ENCODE measurements at regions not wholly inside any gene's neighbourhood (a gene's known extent, or its start where the extent isn't known, plus 50 kb on each side); places are given as distances from the start of the nearest gene placed in this dataset.

DNA sequence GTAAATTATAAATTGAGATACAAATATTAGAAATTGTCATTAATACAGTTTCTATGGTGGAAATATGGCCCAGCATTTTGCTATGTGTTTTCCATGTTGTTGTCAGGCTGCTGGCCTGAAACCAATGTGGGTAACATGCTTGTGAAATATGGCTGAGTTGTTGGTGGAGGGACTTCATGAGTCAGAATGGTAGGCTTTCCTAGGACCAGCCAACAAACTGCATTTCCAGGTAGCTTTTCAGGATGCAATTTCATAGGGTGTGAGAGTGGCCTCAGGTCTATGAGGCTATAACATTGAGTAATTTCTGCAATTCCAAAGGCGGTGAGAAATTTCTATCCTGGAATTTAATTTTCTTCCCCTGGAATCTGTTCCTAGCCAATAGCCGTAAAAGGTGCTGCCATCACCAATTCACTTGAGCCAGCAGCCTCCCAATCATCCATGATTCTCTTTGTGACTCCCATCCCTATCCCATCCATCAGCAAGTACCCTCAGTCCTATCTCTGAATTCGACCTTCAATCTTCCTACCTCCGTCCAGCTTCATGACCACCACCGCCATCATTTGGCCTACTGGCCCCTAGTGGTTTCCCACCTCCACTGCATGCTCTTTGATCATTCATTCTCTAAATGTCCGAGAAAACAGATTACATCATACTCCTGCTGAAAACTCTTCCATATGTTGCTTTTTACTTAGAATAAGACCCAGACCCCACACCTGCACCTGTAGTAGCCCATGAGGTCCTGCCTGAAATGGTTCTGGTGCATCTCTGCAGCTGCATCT, 276.6 kb upstream of the CFAP20DC start:
- Histone ChIP-seq H3K4me1 (no peaks in the 10 kb centered on the region), H3K27me3 (no peaks in the 10 kb centered on the region), H3K4me3 (no peak overlapping the region), H3K36me3 (no peaks in the 10 kb centered on the region), H3K27ac (no peak overlapping the region), H3K9me3 (no peaks in the 10 kb centered on the region)
- no peak for TF ChIP-seq POLR2A (IDR thresholded peaks at IDR 0.05)
- TF ChIP-seq, protein P1, sequence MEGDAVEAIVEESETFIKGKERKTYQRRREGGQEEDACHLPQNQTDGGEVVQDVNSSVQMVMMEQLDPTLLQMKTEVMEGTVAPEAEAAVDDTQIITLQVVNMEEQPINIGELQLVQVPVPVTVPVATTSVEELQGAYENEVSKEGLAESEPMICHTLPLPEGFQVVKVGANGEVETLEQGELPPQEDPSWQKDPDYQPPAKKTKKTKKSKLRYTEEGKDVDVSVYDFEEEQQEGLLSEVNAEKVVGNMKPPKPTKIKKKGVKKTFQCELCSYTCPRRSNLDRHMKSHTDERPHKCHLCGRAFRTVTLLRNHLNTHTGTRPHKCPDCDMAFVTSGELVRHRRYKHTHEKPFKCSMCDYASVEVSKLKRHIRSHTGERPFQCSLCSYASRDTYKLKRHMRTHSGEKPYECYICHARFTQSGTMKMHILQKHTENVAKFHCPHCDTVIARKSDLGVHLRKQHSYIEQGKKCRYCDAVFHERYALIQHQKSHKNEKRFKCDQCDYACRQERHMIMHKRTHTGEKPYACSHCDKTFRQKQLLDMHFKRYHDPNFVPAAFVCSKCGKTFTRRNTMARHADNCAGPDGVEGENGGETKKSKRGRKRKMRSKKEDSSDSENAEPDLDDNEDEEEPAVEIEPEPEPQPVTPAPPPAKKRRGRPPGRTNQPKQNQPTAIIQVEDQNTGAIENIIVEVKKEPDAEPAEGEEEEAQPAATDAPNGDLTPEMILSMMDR (IDR thresholded peaks at IDR 0.05) = no peak
- no peak for DNase-seq

DNA sequence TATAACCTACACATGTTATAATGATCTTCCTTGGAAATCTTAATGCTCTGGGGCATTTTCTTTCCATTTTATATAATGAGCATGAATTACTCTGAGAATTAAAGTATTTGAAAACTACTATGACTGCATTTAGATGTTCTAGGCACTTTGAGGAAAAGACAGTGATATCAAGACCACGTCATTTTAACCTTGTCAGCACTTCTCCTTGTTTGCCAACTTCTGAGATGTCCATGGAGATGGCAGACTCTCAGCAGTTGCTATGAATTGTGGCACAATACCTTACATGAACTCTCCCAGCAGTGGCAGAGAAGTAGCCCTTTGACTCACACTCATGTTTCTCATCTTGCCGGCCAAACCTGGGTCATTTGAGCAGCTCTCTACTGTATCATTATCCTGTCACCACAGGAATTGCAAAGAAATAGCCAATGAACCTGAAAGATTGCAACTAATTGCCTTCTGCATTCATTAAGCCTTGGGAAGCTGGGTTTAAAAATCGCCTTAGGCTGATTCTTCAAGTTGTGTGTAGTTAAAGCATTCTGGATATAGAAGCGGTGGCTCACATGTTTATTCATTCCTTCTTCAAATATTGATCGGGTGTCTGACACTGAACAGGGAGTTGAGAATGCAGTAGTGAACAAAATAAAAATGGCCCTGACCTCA, 272.2 kb upstream of the CFAP20DC start:
- no peaks in the 10 kb centered on the region for H3K4me1 ChIP-seq
- no peaks in the 10 kb centered on the region for H3K27me3 ChIP-seq
- no peak overlapping the region for H3K27ac ChIP-seq
- no peak for DNase-seq
- TF ChIP-seq, protein P1 (IDR thresholded peaks at IDR 0.05) = no peak
- TF ChIP-seq POLR2A (IDR thresholded peaks at IDR 0.05) = no peak
- H3K36me3 ChIP-seq = no peaks in the 10 kb centered on the region
- H3K9me3 ChIP-seq = no peaks in the 10 kb centered on the region
- H3K4me3 ChIP-seq = no peak overlapping the region

DNA sequence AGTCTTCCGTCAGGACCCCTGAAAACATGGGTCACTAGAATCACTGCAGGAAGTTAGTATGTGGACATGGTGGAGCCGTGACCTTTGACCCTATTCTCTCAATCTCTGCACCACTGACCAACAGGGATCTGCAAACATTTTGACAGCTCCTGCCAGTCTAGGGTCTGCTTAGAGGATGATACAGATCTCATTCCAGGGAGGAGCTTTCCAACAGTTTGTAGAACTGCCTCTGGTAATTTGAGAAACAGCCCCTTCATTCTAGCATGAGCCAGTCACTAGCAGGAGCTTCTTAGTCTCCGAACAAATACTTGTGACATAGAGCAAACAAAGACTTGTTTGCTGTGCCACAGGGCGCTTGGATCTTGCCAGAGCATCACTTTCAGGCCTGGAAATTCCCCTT, 270.3 kb upstream of the CFAP20DC start:
- Histone ChIP-seq H3K4me3 (no peak overlapping the region), H3K27me3 (no peaks in the 10 kb centered on the region)

DNA sequence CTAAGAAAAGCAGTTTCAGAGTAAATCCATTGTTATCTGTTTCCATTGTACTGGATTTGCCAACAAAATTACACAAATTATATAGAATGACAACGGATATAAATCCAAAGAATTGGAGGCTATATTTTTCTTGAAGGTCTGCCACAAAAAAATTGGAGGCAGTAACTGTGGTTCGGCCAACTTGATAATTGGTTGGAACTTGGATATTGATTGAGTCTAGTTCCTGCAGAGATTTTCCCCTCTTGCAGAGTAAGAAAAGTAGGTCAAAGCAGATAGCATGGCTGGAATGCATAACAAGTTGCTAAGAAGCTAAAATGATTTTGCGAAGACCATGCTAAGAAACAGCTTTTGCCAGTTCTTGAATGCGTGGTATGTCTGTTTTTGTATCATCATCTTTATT, 269.6 kb upstream of the CFAP20DC start:
- DNase-seq = no peak
- Histone ChIP-seq H3K4me1 (no peaks in the 10 kb centered on the region), H3K9me3 (no peaks in the 10 kb centered on the region), H3K36me3 (no peaks in the 10 kb centered on the region), H3K27me3 (no peaks in the 10 kb centered on the region), H3K4me3 (no peak overlapping the region), H3K27ac (no peak overlapping the region)
- TF ChIP-seq POLR2A (IDR thresholded peaks at IDR 0.05) = no peak
- TF ChIP-seq, protein P1 (IDR thresholded peaks at IDR 0.05) = no peak

More for the DNA sequence above, 270.3 kb upstream of the CFAP20DC start:
- Histone ChIP-seq H3K9me3 (no peaks in the 10 kb centered on the region), H3K36me3 (no peaks in the 10 kb centered on the region), H3K4me1 (no peaks in the 10 kb centered on the region), H3K27ac (no peak overlapping the region)
- TF ChIP-seq POLR2A (IDR thresholded peaks at IDR 0.05) = no peak
- DNase-seq = no peak

DNA sequence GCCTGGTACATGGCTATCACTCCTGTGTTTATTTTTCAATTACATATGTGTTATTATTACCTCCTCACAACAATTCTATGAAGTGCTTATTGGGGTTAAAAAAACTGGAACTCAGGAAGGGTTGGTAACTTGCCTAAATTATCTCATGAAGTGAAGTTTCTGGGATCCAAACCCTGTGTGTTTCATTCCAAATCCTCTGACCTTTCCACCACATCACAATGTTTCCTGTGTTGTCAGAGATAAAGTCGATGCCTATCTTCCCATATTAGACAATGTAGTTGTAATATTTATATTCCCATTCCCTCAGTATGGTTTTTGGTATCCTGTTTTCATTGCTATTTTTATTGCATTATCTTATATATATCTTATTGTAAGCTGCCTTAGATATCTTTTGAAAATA, 269.1 kb upstream of the CFAP20DC start:
- no peaks in the 10 kb centered on the region for H3K27me3 ChIP-seq
- H3K36me3 ChIP-seq = no peaks in the 10 kb centered on the region
- H3K27ac ChIP-seq = no peak overlapping the region
- DNase-seq = no peak
- no peak overlapping the region for H3K4me3 ChIP-seq
- no peak for TF ChIP-seq POLR2A (IDR thresholded peaks at IDR 0.05)
- TF ChIP-seq, protein P1 (IDR thresholded peaks at IDR 0.05) = no peak
- no peaks in the 10 kb centered on the region for H3K9me3 ChIP-seq
- no peaks in the 10 kb centered on the region for H3K4me1 ChIP-seq

DNA sequence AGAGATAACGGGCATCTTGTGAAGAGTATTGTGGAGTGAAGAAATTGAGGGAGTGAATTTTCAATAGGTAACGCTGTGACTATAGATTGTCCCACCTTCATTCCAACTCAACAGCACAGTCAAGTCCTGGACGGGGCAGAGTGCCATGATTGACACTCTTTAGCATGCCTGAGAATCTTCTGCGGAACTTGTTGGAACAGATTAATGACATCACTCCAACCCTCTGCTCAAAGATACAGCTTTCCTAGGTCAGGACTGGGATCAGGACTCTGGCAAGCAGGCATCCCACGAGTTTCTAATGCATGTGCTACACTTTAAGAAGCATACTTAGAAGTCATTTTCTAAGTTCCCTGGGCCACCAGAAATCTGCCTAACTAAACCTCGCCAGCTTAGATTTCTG, 267.6 kb upstream of the CFAP20DC start:
- DNase-seq = no peak
- TF ChIP-seq, protein P1 (IDR thresholded peaks at IDR 0.05) = no peak
- no peak for TF ChIP-seq POLR2A (IDR thresholded peaks at IDR 0.05)
- no peak overlapping the region for H3K4me3 ChIP-seq
- no peaks in the 10 kb centered on the region for H3K9me3 ChIP-seq
- H3K27ac ChIP-seq = no peak overlapping the region
- no peaks in the 10 kb centered on the region for H3K27me3 ChIP-seq
- H3K36me3 ChIP-seq = no peaks in the 10 kb centered on the region
- no peaks in the 10 kb centered on the region for H3K4me1 ChIP-seq
